Upper lobe of left lung (tissue), 6 donors: ENCODE measurements at regions not wholly inside any gene's neighbourhood (a gene's known extent, or its start where the extent isn't known, plus 50 kb on each side); places are given as distances from the start of the nearest gene placed in this dataset.

Experiments used
- ATAC-seq, 2 donors: fragments of 200-7000 bp; cut with Tn5 transposase; one replicate each; pipeline ENCODE4 v1.9.1; 2022; ENCODE audit warnings: mild to moderate bottlenecking in 2 of 2, moderate library complexity in 2 of 2; ENCODE audit not compliant: low FRiP score in 2 of 2
- DNase-seq, 2 donors: peaks; one replicate each; pipeline ENCODE4 v3.0.0-alpha.2; 2019 to 2020
- H3K27ac ChIP-seq, 4 donors: fragments of 200-600 bp; sonication (generic); one replicate each; pipeline ENCODE4 v1.5.1; 2016 to 2019
- H3K27me3 ChIP-seq, 4 donors: fragments of 200-600 bp; sonication (generic); one replicate each; pipeline ENCODE4 v1.5.1; 2017 to 2019
- H3K36me3 ChIP-seq, 4 donors: fragments of 200-600 bp; sonication (generic); one replicate each; pipeline ENCODE4 v1.5.1; 2016 to 2019
- H3K4me1 ChIP-seq, 4 donors: fragments of 200-600 bp; sonication (generic); one replicate each; pipeline ENCODE4 v1.5.1; 2018 to 2019
- H3K4me3 ChIP-seq, 4 donors: fragments of 200-600 bp; sonication (generic); one replicate each; pipeline ENCODE4 v1.5.1; 2017 to 2019; ENCODE audit warnings: mild to moderate bottlenecking in 2 of 4, moderate library complexity in 1 of 4
- H3K9me3 ChIP-seq, 4 donors: fragments of 200-600 bp; sonication (generic); one replicate each; pipeline ENCODE4 v1.5.1; 2018 to 2019
- EP300 ChIP-seq, 4 donors: sonication (generic); formaldehyde crosslinking; IDR thresholded peaks; one replicate each; pipeline ENCODE4 v1.5.1; 2017; ENCODE audit warnings: antibody characterized with exemption in 4 of 4, control low read depth in 2 of 4
- POLR2A ChIP-seq, 4 donors: fragments of 450-650 bp; IDR thresholded peaks; one replicate each; pipeline ENCODE4 v1.5.1; 2016 to 2017; ENCODE audit warnings: antibody characterized with exemption in 4 of 4, mild to moderate bottlenecking in 2 of 4
- POLR2AphosphoS5 ChIP-seq, 2 donors: sonication (generic); formaldehyde crosslinking; IDR thresholded peaks; one replicate each; pipeline ENCODE4 v1.5.1; 2017; ENCODE audit warnings: antibody characterized with exemption in 2 of 2
- WGBS, 2 donors: methylation state at CpG; one replicate each; pipeline ENCODE4 v1.1.5; 2017 to 2018; 5-methylcytosine and 5-hydroxymethylcytosine counted together
- TF ChIP-seq, protein P1 (sequence below), 6 experiments: fragments of 450-650 bp in 4 of 6; fragments of 200-600 bp in 2 of 6; sonication (generic) in 2 of 6; IDR thresholded peaks; one replicate each; pipeline ENCODE4 v1.5.1; 2016 to 2019; ENCODE audit warnings: antibody characterized with exemption in 6 of 6
- donor health status: DM: no; HTN: no; CAD: no; lungs with moderate emphysema.
- donor health status: DM: no; HTN: yes; CAD: no; lungs with severe emphysema.

- Histone ChIP-seq H3K4me3 (no peak overlapping the region), H3K36me3 (no peaks in the 10 kb centered on the region), H3K4me1 (no peaks in the 10 kb centered on the region), H3K27me3 (no peaks in the 10 kb centered on the region), H3K9me3 (peaks cover 0 to 9% (median 0%) of the 10 kb centered on the region in 4 donors), H3K27ac (no peak overlapping the region)
- ATAC-seq = no peak
- no peak for TF ChIP-seq POLR2AphosphoS5 (IDR thresholded peaks at IDR 0.05)
- TF ChIP-seq, protein P1, sequence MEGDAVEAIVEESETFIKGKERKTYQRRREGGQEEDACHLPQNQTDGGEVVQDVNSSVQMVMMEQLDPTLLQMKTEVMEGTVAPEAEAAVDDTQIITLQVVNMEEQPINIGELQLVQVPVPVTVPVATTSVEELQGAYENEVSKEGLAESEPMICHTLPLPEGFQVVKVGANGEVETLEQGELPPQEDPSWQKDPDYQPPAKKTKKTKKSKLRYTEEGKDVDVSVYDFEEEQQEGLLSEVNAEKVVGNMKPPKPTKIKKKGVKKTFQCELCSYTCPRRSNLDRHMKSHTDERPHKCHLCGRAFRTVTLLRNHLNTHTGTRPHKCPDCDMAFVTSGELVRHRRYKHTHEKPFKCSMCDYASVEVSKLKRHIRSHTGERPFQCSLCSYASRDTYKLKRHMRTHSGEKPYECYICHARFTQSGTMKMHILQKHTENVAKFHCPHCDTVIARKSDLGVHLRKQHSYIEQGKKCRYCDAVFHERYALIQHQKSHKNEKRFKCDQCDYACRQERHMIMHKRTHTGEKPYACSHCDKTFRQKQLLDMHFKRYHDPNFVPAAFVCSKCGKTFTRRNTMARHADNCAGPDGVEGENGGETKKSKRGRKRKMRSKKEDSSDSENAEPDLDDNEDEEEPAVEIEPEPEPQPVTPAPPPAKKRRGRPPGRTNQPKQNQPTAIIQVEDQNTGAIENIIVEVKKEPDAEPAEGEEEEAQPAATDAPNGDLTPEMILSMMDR (IDR thresholded peaks at IDR 0.05) = no peak
- no peak for TF ChIP-seq POLR2A (IDR thresholded peaks at IDR 0.05)
- no peak for TF ChIP-seq EP300 (IDR thresholded peaks at IDR 0.05)
- DNase-seq = peak in 1 of 2 donors; percentile 59
- 92 to 96% methylated on average over 11 to 23 of the region's 26 CpGs for WGBS, 2 donors
Measured at GRCh38 chr22:48602805-48603518, 1224.7 kb downstream of the BRD1 start.

- Histone ChIP-seq H3K4me1 (no peaks in the 10 kb centered on the region), H3K4me3 (no peak overlapping the region), H3K9me3 (peaks cover 0 to 9% (median 0%) of the 10 kb centered on the region in 4 donors), H3K36me3 (no peaks in the 10 kb centered on the region), H3K27me3 (no peaks in the 10 kb centered on the region), H3K27ac (no peak overlapping the region)
- 93 to 94% methylated on average over 27 of the region's 27 CpGs for WGBS, 2 donors
- peak in 1 of 2 donors; percentile 66 for DNase-seq
- TF ChIP-seq, protein P1 (IDR thresholded peaks at IDR 0.05) = no peak
- TF ChIP-seq POLR2A (IDR thresholded peaks at IDR 0.05) (no peak), EP300 (IDR thresholded peaks at IDR 0.05) (no peak), POLR2AphosphoS5 (IDR thresholded peaks at IDR 0.05) (no peak)
- ATAC-seq = no peak
Measured at GRCh38 chr22:48600681-48601080, 1227.0 kb downstream of the BRD1 start.

- H3K4me3 ChIP-seq = no peak overlapping the region
- H3K36me3 ChIP-seq = no peaks in the 10 kb centered on the region
- no peaks in the 10 kb centered on the region for H3K4me1 ChIP-seq
- H3K27me3 ChIP-seq = no peaks in the 10 kb centered on the region
- peaks cover 0 to 9% (median 0%) of the 10 kb centered on the region in 4 donors for H3K9me3 ChIP-seq
- H3K27ac ChIP-seq = no peak overlapping the region
- WGBS, 2 donors = 86 to 91% methylated on average over 10 to 17 of the region's 17 CpGs
- DNase-seq (peak in 1 of 2 donors; percentile 59), ATAC-seq (no peak)
- TF ChIP-seq EP300 (IDR thresholded peaks at IDR 0.05) (no peak), POLR2A (IDR thresholded peaks at IDR 0.05) (no peak), POLR2AphosphoS5 (IDR thresholded peaks at IDR 0.05) (no peak)
- TF ChIP-seq, protein P1 (IDR thresholded peaks at IDR 0.05) = no peak
Measured at GRCh38 chr22:48600171-48600570, 1227.5 kb downstream of the BRD1 start.

GRCh38 chr22:48599346-48599745 lies 1228.3 kb downstream of the BRD1 start:
- H3K36me3 ChIP-seq = no peaks in the 10 kb centered on the region
- no peak overlapping the region for H3K27ac ChIP-seq
- peaks cover 0 to 9% (median 0%) of the 10 kb centered on the region in 4 donors for H3K9me3 ChIP-seq
- H3K4me3 ChIP-seq = no peak overlapping the region
- WGBS, 2 donors = 60 to 82% methylated on average over 2 to 10 of the region's 10 CpGs
- no peaks in the 10 kb centered on the region for H3K27me3 ChIP-seq
- peak in 1 of 2 donors; percentile 46 for DNase-seq
- H3K4me1 ChIP-seq = no peaks in the 10 kb centered on the region
- no peak for TF ChIP-seq EP300 (IDR thresholded peaks at IDR 0.05)
- no peak for TF ChIP-seq POLR2A (IDR thresholded peaks at IDR 0.05)
- no peak for TF ChIP-seq POLR2AphosphoS5 (IDR thresholded peaks at IDR 0.05)
- TF ChIP-seq, protein P1 (IDR thresholded peaks at IDR 0.05) = no peak
- ATAC-seq = no peak
